ENCODE measurements at regions not wholly inside any gene's neighbourhood (a gene's known extent, or its start where the extent isn't known, plus 50 kb on each side); places are given as distances from the start of the nearest gene placed in this dataset.

DNA sequence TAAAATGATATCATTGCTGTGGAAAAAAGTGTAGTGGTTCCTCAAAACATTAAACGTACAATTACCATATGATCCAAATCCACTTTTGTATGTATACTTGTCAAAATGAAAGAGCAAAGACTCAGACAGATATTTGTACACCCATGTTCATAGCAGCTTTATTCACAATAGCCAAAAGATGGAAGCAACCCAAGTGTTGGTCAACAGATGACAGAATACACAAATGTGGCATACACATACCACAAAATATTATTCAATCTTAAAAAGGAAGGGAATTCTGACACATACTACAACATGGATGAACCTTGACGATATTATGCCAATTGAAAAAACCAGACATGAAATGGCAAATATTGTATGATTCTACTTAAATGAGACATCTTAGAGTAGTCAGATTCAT, 524.5 kb upstream of the WWC1 start:
- Histone ChIP-seq H3K36me3 (ENCODE audit: control insufficient read depth, insufficient read depth, low read length) (no peaks in the 10 kb centered on the region), H3K4me3 (replicated peaks; ENCODE audit: low read depth, low read length) (no peak overlapping the region), H3K27me3 (replicated peaks; ENCODE audit: control insufficient read depth, insufficient read depth, low read length) (no peaks in the 10 kb centered on the region)
- no peak for DNase-seq (ENCODE audit: extremely low read depth, insufficient read length)
- no peak for TF ChIP-seq CTCF (IDR thresholded peaks at IDR 0.05; ENCODE audit: insufficient read depth, low read length, poor library complexity, severe bottlenecking)

- Histone ChIP-seq H3K27me3 (replicated peaks; ENCODE audit: control insufficient read depth, insufficient read depth, low read length) (no peaks in the 10 kb centered on the region), H3K36me3 (ENCODE audit: control insufficient read depth, insufficient read depth, low read length) (no peaks in the 10 kb centered on the region), H3K4me3 (replicated peaks; ENCODE audit: low read depth, low read length) (no peak overlapping the region)
- no peak for TF ChIP-seq CTCF (IDR thresholded peaks at IDR 0.05; ENCODE audit: insufficient read depth, low read length, poor library complexity, severe bottlenecking)
- DNase-seq (ENCODE audit: extremely low read depth, insufficient read length), result no peak
Observed at GRCh38 chr5:167767795-167768194, 523.6 kb upstream of the WWC1 start.

GRCh38 chr5:167769846-167770413, 521.5 kb upstream of the WWC1 start:
- Histone ChIP-seq H3K36me3 (ENCODE audit: control insufficient read depth, insufficient read depth, low read length) (no peaks in the 10 kb centered on the region), H3K4me3 (replicated peaks; ENCODE audit: low read depth, low read length) (no peak overlapping the region), H3K27me3 (replicated peaks; ENCODE audit: control insufficient read depth, insufficient read depth, low read length) (no peaks in the 10 kb centered on the region)
- no peak for DNase-seq (ENCODE audit: extremely low read depth, insufficient read length)
- TF ChIP-seq CTCF (IDR thresholded peaks at IDR 0.05; ENCODE audit: insufficient read depth, low read length, poor library complexity, severe bottlenecking), result no peak

- Histone ChIP-seq H3K4me3 (replicated peaks; ENCODE audit: low read depth, low read length) (no peak overlapping the region), H3K36me3 (ENCODE audit: control insufficient read depth, insufficient read depth, low read length) (no peaks in the 10 kb centered on the region), H3K27me3 (replicated peaks; ENCODE audit: control insufficient read depth, insufficient read depth, low read length) (no peaks in the 10 kb centered on the region)
- no peak for TF ChIP-seq CTCF (IDR thresholded peaks at IDR 0.05; ENCODE audit: insufficient read depth, low read length, poor library complexity, severe bottlenecking)
- no peak for DNase-seq (ENCODE audit: extremely low read depth, insufficient read length)
Observed at GRCh38 chr5:167770461-167770860, 521.0 kb upstream of the WWC1 start.

GRCh38 chr5:167771571-167771970, 519.9 kb upstream of the WWC1 start:
- no peak for TF ChIP-seq CTCF (IDR thresholded peaks at IDR 0.05; ENCODE audit: insufficient read depth, low read length, poor library complexity, severe bottlenecking)
- Histone ChIP-seq H3K36me3 (ENCODE audit: control insufficient read depth, insufficient read depth, low read length) (no peaks in the 10 kb centered on the region), H3K27me3 (replicated peaks; ENCODE audit: control insufficient read depth, insufficient read depth, low read length) (no peaks in the 10 kb centered on the region), H3K4me3 (replicated peaks; ENCODE audit: low read depth, low read length) (no peak overlapping the region)
- no peak for DNase-seq (ENCODE audit: extremely low read depth, insufficient read length)
